ENCODE measurements at regions not wholly inside any gene's neighbourhood (a gene's known extent, or its start where the extent isn't known, plus 50 kb on each side); places are given as distances from the start of the nearest gene placed in this dataset.
"Not testable (repeated sequence)": the region's sequence is repeated elsewhere in the genome, so short reads cannot be mapped to it uniquely, and the experiment has no call there.

- no peak for DNase-seq (ENCODE audit: low read depth)
These were observed 70.1 kb downstream of the ZNF330 start for GRCh38 chr4:141290771-141291170.

- DNase-seq (ENCODE audit: low read depth) = no peak
These were observed 73.6 kb downstream of the ZNF330 start for GRCh38 chr4:141294306-141294705.

GRCh38 chr4:141301216-141301615, 80.5 kb downstream of the ZNF330 start:
- no peak for DNase-seq (ENCODE audit: low read depth)

- DNase-seq (ENCODE audit: low read depth) = no peak
These were observed 82.2 kb downstream of the ZNF330 start for GRCh38 chr4:141302924-141303323.

GRCh38 chr4:141304346-141304745, 83.7 kb downstream of the ZNF330 start:
- DNase-seq (ENCODE audit: low read depth) = no peak

- DNase-seq (ENCODE audit: low read depth) = no peak
These were observed 85.6 kb downstream of the ZNF330 start for GRCh38 chr4:141306331-141306730.

- peak; percentile 17 for DNase-seq (ENCODE audit: low read depth)
These were observed 86.6 kb downstream of the ZNF330 start for GRCh38 chr4:141307241-141307689.

GRCh38 chr4:141309874-141310273, 89.2 kb downstream of the ZNF330 start:
- DNase-seq (ENCODE audit: low read depth) = no peak

GRCh38 chr4:141311246-141312204, 90.8 kb downstream of the ZNF330 start:
- DNase-seq (ENCODE audit: low read depth) = no peak

- DNase-seq (ENCODE audit: low read depth) = no peak
These were observed 93.9 kb downstream of the ZNF330 start for GRCh38 chr4:141314627-141315026.

- DNase-seq (ENCODE audit: low read depth) = no peak
These were observed 108.0 kb downstream of the ZNF330 start for GRCh38 chr4:141328560-141329173.

GRCh38 chr4:141329174-141329569, 108.5 kb downstream of the ZNF330 start:
- DNase-seq (ENCODE audit: low read depth) = no peak

- DNase-seq (ENCODE audit: low read depth) = no peak
These were observed 109.9 kb downstream of the ZNF330 start for GRCh38 chr4:141330616-141331015.

GRCh38 chr4:141331534-141332358, 111.1 kb downstream of the ZNF330 start:
- DNase-seq (ENCODE audit: low read depth) = no peak

GRCh38 chr4:141332359-141333181, 111.9 kb downstream of the ZNF330 start:
- not testable (repeated sequence) for DNase-seq (ENCODE audit: low read depth)

GRCh38 chr4:141333456-141334230, 112.9 kb downstream of the ZNF330 start:
- DNase-seq (ENCODE audit: low read depth) = not testable (repeated sequence)

- DNase-seq (ENCODE audit: low read depth) = no peak
These were observed 114.5 kb downstream of the ZNF330 start for GRCh38 chr4:141335166-141335565.

- DNase-seq (ENCODE audit: low read depth) = no peak
These were observed 117.5 kb downstream of the ZNF330 start for GRCh38 chr4:141338238-141338637.

GRCh38 chr4:141339391-141339790, 118.7 kb downstream of the ZNF330 start:
- no peak for DNase-seq (ENCODE audit: low read depth)

GRCh38 chr4:141339966-141340365, 119.3 kb downstream of the ZNF330 start:
- DNase-seq (ENCODE audit: low read depth) = no peak

GRCh38 chr4:141340458-141340857, 119.8 kb downstream of the ZNF330 start:
- no peak for DNase-seq (ENCODE audit: low read depth)
